Hematopoietic multipotent progenitor cell treated with erythropoietin and hydrocortisone succinate and interleukin-3 and kit ligand, for 17 days (in vitro differentiated cells): ENCODE measurements at regions not wholly inside any gene's neighbourhood (a gene's known extent, or its start where the extent isn't known, plus 50 kb on each side); places are given as distances from the start of the nearest gene placed in this dataset.

Experiments used
- DNase-seq: peaks from one replicate; pipeline ENCODE4 v3.0.0-alpha.2; 2015; ENCODE audit warnings: low spot score

GRCh38 chr12:89959179-89959578 lies 250.5 kb upstream of the ATP2B1 start:
- no peak for DNase-seq

GRCh38 chr12:89954259-89954658 lies 245.6 kb upstream of the ATP2B1 start:
- no peak for DNase-seq

- DNase-seq = no peak
Observed at GRCh38 chr12:89951694-89952060, 243.0 kb upstream of the ATP2B1 start.

- no peak for DNase-seq
Observed at GRCh38 chr12:89951050-89951693, 242.5 kb upstream of the ATP2B1 start.

- no peak for DNase-seq
Observed at GRCh38 chr12:89950421-89950820, 241.8 kb upstream of the ATP2B1 start.

- DNase-seq = no peak
Observed at GRCh38 chr12:89949457-89950195, 241.0 kb upstream of the ATP2B1 start.

GRCh38 chr12:89948271-89949175 lies 239.9 kb upstream of the ATP2B1 start:
- DNase-seq = no peak

GRCh38 chr12:89947437-89948270 lies 239.0 kb upstream of the ATP2B1 start:
- DNase-seq = no peak

GRCh38 chr12:89946518-89947135 lies 238.0 kb upstream of the ATP2B1 start:
- DNase-seq = no peak

GRCh38 chr12:89945123-89945522 lies 236.5 kb upstream of the ATP2B1 start:
- no peak for DNase-seq

- no peak for DNase-seq
Observed at GRCh38 chr12:89943463-89943862, 234.8 kb upstream of the ATP2B1 start.

GRCh38 chr12:89941436-89941835 lies 232.8 kb upstream of the ATP2B1 start:
- DNase-seq = no peak

- DNase-seq = no peak
Observed at GRCh38 chr12:89939522-89940215, 231.0 kb upstream of the ATP2B1 start.

- no peak for DNase-seq
Observed at GRCh38 chr12:89936631-89937030, 228.0 kb upstream of the ATP2B1 start.

GRCh38 chr12:89935850-89936249 lies 227.2 kb upstream of the ATP2B1 start:
- no peak for DNase-seq

- DNase-seq = no peak
Observed at GRCh38 chr12:89933911-89934310, 225.3 kb upstream of the ATP2B1 start.

GRCh38 chr12:89932954-89933353 lies 224.3 kb upstream of the ATP2B1 start:
- DNase-seq = no peak

GRCh38 chr12:89928467-89928866 lies 219.8 kb upstream of the ATP2B1 start:
- no peak for DNase-seq

- no peak for DNase-seq
Observed at GRCh38 chr12:89927226-89927698, 218.6 kb upstream of the ATP2B1 start.

GRCh38 chr12:89924191-89924590 lies 215.6 kb upstream of the ATP2B1 start:
- DNase-seq = no peak

GRCh38 chr12:89923091-89923490 lies 214.5 kb upstream of the ATP2B1 start:
- DNase-seq = no peak
